Stimulated activated CD4-positive, alpha-beta T cell treated with anti-CD3 and anti-CD28 coated beads, Interleukin-4, amount 100 ng/mL, for 24 hours (primary cell): ENCODE measurements at regions not wholly inside any gene's neighbourhood (a gene's known extent, or its start where the extent isn't known, plus 50 kb on each side); places are given as distances from the start of the nearest gene placed in this dataset.
A peak's percentile ranks its signal among the peaks of the same experiment; 100 is the strongest.
"Not testable (repeated sequence)": the region's sequence is repeated elsewhere in the genome, so short reads cannot be mapped to it uniquely, and the experiment has no call there.

Source experiments
- DNase-seq: peaks from one replicate; pipeline ENCODE4 v3.0.0-alpha.2; 2020

DNA sequence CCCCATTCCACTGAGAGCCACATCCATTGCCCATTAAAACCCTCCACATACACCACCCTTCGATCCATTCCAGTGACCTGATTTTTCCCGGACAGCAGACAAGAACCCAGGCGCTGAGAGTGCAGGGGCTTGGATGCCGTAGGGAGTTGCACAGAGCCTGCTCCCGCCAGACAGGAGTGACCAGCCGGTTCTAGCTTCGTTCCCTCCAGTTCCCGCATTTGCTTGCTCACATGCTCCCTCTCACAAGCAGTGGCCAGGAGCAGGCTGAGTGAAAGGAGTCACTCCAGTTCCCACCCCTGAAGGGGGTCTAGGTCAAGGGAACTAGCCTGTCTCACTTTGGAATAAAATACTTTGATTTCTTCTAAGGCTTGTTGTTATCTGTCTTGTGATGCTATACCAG, 119.5 kb downstream of the SKIDA1 start:
- no peak for DNase-seq

GRCh38 chr10:21403256-21404015, 122.0 kb downstream of the SKIDA1 start:
- DNase-seq = no peak

DNA sequence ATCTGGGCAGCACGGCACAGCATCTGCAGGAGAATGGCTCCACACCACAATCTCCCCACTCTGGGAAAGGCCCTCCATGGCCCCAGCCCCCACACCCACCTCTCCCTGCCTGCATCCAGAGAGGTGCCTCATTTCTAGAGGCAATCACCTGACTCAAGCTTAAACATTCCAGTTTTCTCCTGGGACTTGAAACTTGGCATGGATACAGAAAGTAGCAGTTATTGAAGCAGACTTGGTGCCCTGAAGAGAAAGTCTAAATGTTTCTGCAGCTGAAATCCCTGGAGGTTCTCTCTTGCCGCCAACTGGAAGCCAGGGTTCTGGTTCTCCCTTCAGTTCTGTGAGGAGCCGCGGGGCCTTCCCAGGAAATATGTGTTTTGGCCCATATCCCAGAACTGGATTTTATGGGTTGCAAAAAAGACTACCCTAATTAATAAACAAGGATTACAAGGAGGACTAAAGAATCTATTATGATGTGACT, 122.8 kb downstream of the SKIDA1 start:
- no peak for DNase-seq

DNA sequence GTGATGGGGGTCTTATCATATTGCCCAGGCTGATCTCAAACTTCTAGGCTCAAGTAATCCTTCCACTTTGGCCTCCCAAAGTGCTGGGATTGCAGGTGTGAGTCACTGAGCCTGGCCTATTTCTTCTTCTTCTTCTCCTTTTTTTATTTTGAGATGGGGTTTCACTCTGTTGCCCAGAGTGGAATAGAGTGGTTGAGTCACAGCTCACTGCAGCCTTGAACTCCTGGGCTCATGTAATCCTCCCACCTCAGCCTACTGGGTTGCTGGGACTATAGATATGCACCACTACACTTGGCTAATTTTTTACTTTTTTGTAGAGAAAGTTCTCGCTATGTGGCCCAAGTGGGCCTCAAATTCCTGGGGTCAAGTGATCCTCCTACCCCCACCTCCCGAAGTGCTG, 124.3 kb downstream of the SKIDA1 start:
- no peak for DNase-seq

GRCh38 chr10:21399392-21400035, 126.0 kb downstream of the SKIDA1 start:
- no peak for DNase-seq

DNA sequence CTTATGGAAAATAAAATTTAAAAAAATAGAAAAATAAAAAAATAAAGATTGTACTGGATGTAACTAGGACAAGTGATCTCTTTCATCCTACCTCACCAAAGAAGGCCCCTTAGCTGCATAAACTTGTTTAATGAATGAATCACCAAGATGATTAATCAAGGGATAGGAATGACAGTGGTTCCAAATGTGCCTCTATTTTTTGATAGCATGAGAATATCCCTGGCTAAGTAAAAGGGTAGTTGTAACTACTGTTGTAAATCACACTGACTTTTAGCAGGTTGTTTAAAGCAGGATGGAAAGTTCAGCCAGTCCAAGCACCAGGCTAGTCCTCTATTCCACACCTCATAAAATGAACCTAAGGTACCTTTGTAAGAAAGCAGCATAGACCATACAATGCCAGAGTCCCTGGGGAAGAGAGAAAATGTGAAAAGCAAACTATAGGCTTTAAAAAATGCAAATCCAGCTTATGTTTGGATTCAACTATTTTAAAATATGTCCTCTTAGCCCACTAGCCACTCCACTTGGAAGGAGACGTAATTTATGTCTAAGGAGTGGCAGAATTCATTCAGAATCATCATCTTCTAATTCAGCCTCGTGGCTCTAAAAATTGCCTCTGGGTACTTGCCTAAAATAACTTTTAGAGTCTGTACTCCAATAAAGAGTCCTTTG, 126.8 kb downstream of the SKIDA1 start:
- DNase-seq = no peak

DNA sequence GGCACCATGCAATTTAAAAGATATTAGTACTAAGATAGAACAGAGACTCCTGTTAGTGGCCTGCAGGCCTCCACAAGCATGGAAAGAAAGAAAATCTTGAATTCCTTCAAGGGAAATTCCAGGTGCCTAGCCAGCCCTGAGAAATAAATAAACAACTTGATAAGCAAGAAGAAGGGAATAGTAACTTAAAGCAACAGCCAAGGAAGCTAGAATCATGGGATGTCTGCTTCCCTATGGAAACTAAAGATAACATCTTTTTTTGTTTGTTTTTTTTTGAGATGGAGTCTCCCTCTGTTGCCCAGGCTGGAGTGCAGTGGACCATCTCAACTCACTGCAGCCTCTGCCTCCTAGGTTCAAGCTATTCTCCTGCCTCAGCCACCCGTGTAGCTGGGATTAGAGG, 128.6 kb downstream of the SKIDA1 start:
- no peak for DNase-seq

GRCh38 chr10:21393931-21394330, 131.6 kb downstream of the SKIDA1 start:
- DNase-seq = no peak

GRCh38 chr10:21388589-21388988, 136.9 kb downstream of the SKIDA1 start:
- DNase-seq = no peak

- no peak for DNase-seq
Observed at GRCh38 chr10:21387868-21388267, 137.6 kb downstream of the SKIDA1 start.

GRCh38 chr10:21385996-21386585, 139.4 kb downstream of the SKIDA1 start:
- no peak for DNase-seq

GRCh38 chr10:21385536-21385935, 139.9 kb downstream of the SKIDA1 start:
- DNase-seq = no peak

GRCh38 chr10:21379143-21379542, 146.3 kb downstream of the SKIDA1 start:
- DNase-seq = no peak

GRCh38 chr10:21375274-21375673, 150.2 kb downstream of the SKIDA1 start:
- not testable (repeated sequence) for DNase-seq

GRCh38 chr10:21373881-21374280, 151.6 kb downstream of the SKIDA1 start:
- DNase-seq = not testable (repeated sequence)

DNA sequence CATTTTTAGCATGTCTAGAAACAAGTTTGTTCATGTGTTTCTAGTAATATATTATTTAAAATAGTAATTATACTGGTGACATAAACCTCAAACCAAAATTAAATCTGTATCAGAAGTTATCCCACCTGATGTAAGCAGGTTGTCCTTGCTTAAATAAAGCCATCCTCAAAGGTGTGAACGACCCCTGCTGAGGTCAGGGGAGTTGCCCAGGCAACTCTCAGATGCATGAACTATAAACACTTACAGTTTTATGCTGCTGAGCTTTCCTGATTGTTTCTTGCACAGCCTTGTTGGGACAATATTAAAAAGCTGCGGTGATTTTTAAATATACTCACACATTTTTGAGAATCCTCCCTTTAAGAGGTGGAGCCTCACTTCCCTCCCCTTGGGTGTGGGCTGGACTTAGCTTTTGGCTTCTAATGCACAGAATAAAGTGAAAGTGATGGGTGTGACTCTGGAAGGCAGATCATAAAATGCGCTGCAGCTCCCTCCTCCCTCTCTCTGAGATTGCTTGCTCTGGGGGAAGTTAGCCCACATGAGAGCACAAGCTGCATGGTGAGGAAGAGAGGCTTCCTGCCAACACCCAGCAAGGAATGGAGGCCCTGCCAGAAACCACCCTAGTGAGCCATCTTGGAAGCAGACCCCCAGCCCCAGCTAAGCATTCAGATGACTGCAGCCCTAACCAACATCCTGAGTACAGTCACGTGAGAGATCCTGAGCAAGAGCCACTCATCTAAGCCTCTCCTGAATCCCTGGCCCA, 152.7 kb downstream of the SKIDA1 start:
- DNase-seq = peak; percentile 29

GRCh38 chr10:21369697-21370096, 155.8 kb downstream of the SKIDA1 start:
- DNase-seq = no peak

DNA sequence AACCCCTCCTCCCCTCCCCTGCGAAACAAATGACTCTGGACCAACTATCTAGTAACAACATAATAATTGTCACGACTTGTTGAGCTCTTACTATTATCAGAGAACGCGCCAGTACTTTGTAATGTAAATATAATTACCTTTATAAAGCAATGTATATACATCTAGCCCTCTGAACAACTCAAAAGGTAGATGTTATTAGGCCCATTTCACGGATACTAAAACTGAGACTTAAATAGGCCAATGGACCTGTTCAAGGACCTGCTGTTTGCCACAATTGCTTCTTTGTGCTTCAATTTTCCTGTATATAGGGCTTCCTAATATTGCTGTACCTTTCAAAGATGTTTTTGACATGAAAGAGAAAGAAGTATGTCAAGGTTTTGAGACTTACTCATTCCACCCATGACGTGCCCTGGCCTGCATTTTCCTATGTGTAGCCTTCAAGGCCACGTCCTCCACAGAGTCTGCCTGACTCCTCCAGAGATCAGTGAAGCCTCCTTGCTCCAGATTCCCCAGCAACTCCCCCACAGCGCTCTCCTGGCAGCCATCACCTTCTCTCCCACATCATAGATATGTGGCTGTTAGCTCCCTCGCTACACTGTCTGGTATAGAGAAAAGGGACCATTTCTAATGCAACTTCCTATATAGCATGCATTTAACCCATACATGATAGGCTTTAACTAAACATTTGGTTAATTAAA, 156.6 kb downstream of the SKIDA1 start:
- DNase-seq = no peak

GRCh38 chr10:21368022-21368582, 157.4 kb downstream of the SKIDA1 start:
- DNase-seq = no peak

DNA sequence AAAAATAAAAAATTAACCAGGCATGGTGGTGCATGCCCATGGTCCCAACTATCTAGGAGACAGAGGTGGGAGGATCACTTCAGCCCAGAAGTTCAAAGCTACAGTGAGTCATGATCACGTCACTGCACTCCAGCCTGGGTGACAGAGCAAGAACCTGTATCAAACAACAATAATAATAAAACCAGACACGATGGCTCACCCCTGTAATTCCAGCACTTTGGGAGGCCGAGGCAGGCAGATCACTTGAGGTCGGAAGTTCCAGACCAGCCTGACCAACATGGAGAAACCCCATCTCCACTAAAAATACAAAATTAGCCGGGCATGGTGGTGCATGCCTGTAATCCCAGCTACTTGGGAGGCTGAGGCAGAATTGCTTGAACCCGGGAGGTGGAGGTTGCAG, 159.4 kb downstream of the SKIDA1 start:
- not testable (repeated sequence) for DNase-seq

- DNase-seq = no peak
Observed at GRCh38 chr10:21364196-21365114, 161.0 kb downstream of the SKIDA1 start.
